Amniotic stem cell (primary cell): ENCODE measurements at regions not wholly inside any gene's neighbourhood (a gene's known extent, or its start where the extent isn't known, plus 50 kb on each side); places are given as distances from the start of the nearest gene placed in this dataset.

Experiments
- DNase-seq: peaks from one replicate; lab custom pipeline; 2025; lab: John Stamatoyannopoulos, UW

DNA sequence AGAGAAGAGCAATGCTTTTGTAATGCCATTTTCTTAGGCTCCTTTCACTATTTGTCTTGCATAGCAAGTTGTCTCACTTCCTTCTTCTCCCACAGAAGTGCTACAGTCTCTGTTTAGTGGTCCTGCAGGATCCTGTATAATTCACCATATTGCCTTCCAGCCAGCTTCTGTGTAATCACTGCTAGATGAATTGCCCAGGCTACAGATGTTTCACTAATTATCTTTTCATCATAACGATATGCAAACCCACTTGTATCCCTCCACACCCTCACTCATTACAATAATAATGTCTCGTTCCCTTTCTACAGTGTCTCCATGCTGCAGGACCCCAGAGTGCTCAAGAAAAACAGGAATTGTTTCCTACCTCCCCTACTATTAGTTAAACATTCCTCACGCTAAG, 402.9 kb downstream of the TBL1XR1 start:
- DNase-seq = no peak

DNA sequence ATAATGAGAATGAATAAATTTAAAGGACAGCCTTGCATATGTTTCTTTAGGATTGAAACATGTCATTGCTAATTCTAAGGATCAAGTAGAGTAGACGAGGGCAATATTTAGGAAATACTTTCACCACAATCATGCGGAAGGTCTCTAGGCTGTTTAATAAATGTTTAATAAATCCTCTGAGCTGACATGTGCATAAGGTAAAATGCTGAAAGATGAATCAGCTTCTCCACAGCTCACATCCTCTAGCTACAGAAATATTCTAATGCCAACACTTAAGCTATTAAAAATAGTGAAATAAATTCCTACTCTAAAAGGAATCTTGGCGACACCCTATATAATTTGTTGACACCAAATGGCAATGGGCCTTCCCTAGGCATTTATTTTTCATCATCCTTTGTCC, 407.3 kb downstream of the TBL1XR1 start:
- no peak for DNase-seq

DNA sequence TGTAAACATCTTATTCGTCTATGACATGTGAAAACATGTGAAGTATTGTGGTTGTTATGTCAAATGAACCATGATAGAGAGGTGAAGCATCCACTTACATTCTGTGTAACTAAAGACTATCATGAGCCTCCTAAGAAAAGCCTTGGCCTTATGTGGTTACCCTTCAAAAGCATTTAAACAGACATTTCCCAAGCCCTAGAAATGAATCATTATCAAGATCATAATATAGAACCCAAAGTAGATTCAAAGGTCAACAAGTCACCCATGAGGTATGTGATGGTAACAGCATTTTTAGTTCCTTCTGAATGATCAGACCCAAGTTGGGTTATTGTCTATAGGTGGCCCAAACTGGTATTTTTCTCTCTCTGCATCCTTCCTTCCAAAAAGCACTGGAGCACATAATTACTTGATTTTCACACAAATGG, 408.0 kb downstream of the TBL1XR1 start:
- DNase-seq = no peak

DNA sequence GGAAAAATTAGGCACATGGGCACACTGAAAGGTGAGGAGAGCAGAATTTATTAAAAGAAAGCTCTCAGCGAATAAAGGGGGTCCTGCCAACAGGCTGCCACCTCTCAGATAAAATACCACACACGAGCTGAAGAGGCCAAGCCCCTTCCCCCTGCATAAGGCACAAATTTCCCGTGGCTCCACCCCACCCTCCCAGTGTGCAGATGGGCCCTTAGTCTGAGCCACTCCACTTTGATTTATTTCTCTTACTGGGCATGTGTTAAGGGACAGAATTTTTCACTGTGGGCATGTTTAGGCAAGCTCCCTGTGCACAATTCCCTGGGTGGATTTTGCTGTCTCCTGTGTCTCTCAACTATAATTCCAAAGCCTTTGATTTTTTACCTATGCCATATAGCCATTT, 409.8 kb downstream of the TBL1XR1 start:
- DNase-seq = no peak

DNA sequence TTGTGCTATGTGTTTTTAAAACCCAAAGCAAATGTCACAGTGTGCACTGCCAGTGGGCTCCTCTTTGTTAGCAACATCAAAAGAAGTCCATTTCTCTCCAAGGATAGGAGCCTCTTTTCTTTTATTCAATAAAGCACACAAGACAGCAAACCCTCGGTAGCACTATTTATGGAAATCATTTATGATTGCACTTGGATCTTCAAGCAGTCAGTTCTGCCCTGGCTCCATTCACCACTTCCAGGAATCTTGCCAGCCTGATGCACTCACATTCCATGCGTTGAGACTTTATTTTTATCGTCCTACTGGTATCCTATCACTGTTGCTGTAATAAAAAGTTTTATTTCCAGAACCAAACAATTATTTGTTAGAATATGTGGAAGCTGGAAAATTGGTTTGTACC, 412.1 kb downstream of the TBL1XR1 start:
- no peak for DNase-seq

DNA sequence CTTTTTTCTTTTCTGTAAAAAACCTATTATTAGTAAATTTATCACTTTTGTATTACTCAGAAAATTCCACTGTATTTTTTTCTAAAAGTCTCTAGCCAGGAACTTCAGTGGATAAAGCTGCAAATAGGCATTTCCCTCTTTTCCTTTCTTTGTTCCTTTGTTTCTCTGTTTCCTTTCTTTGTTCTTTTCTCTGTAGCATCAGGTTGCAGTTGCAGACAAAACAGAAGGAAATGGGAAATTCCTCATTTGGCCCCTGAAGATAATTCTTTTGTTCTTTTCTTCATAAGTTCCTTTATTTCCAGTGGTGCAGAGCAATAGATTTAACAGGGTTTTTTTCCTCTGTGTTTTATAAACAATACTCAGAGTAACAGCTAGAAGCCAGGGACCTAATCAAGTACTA, 416.5 kb downstream of the TBL1XR1 start:
- DNase-seq = no peak

DNA sequence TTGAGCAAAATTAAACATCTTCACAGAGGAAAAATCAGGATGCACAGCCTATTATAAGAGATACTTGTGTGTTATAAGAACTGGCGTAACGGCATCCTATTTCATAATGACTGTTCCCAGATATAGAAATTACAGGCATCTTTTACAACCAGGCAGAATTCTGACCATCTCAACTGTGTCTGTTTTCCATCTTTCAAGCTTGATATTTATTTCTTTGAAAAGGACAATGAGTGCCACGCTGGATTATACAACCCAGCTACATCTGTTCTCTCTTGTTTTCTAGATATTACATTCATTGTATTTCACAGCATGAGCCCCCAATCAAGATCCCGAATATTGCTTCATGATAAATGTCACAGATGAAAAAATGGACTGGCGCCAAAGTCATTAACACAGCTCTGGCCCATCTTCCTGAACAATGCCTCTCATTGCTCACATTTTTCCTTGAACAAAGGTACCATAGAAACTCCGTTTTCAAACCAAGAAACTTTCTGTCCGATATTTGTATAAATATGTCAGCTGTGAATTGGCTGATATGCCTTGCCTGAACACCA, 420.6 kb downstream of the TBL1XR1 start:
- no peak for DNase-seq

DNA sequence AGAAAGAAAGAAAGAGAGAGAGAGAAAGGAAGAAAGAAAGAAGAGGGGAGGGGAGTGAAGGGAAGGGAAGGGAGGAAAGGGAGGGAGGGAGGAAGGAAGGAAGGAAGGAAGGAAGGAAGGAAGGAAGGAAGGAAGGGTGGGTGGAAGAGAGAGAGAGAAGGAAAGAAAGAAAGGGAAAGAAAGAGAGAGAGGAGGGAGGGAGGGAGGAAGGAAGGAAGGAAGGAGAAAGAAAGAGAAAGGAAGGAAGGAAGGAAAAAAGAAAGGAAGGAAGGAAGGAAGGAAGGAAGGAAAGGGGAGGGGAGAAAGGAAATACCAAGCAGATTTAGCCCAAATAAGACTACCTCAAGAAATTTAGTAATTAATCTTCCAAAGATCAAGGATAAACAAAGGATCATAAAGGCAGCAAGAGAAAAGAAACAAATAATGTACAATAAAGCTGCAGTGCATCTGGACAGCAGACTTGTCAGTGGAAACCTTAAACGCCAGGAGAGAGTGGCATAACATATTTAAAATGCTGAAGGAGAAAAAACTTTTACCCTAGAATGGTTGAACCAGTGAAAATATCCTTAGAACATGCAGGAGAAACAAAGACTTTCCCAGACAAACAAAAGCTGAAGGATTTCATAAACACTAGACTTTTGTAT, 427.6 kb downstream of the TBL1XR1 start:
- no peak for DNase-seq

DNA sequence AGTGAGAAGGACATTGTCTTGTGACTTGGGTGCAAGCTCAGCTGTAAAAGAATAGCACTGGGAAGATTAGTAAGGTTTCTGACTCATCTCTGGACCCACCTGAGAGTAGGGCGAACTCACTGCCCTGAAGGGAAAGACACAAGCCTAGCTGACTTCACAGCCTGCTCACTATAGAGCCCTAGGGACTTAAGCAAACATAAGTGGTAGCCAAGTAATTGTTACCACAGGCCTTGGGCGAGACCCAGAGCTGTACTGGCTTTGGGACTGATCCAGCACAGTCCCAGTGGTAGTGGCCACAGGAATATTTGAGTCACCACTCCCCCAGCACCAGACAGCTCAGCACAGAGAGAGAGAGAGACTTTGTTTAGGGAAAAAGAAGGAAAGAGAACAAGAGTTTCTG, 429.9 kb downstream of the TBL1XR1 start:
- DNase-seq = peak; percentile 60

DNA sequence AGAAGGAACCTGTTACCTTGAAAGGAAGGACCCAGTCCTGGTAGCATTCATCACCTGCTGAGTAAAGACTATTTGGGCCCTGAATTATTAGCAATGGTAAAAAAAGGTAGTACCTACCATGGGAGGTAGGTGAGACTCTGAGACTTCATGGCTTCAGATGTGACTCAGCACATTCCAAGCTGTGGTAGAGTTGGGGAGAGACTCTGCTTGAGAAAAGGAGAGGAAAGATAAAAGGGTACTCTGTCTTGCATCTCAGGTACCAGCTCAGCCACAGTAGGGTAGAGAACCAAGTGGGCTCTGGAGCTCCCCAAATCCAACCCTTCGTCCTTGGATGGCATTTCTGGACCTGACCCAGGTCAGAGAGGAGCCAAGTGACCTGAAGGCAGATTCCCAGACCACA, 430.4 kb downstream of the TBL1XR1 start:
- DNase-seq = no peak

DNA sequence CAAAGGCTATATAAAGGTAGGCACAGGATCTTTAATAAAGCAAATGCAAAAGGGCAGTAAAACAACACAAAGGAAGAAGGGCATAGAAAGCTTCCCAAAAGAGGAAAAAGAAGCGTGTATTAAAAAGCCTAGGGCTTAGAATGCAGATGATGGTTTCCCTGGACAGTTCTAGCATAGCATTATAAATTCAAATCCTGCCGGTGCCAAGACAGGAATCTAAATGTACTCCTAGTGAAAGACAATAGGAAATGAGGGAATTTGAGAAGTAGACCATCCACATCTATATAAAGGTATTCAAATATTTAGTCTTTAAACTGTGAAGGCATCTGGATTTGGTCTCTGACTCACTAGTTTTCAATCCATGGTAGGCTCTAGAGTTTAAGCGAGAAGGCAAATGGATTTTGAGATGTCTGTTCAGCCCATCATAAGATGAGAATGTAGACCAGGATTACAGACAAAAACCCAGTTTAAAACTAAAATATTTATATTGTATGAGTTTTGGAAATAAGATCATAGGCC, 431.8 kb downstream of the TBL1XR1 start:
- DNase-seq = no peak

DNA sequence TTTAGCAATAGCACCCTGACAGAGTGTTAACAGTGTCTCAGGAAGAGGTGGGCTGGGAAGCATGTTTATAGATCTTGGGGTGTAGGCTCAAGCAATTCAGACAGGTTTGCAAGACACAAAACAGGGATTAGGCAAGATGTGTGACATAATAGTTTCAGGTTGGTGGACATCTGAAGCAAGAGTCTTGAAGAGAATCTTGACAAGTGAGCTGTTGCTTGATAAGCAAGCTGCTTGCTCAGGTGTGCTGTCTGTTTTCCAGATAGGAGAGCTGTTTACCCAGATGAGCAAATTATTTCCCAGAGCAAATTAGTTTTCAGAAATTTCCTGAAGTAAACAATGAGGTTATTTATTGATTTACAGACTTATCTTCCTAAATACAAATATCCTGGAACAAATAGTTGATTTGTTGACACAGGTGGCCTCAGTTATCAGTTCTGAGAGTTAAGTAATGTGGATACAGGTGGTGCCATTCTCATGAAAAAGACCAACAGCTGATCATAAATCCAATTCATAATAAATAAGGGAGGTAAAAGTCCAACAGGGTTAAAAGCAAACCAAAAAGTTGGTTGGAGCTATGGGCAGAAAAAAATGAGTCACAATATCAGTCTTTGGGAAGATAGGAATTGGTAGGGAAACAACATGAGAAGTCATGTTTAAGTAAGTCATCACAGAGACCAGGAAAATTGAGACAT, 437.3 kb downstream of the TBL1XR1 start:
- no peak for DNase-seq

DNA sequence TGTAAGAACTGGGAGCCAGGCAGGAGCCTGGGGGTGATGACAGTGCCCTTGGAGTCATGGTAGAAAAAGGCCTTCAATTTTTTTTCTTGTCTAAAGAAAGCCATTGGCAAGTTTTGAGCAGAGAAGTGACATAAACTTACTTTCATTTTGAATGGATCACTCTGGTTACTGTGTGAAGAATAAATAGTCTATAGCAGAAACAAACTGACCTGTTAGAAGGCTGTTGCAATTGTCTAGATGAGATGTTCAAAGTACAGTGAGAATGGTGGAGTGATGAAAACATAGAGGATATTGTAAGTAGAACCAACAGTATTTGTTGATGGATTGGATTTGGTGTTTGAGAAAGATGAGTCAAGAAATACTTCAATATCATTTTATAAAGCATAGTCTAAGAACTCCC, 439.9 kb downstream of the TBL1XR1 start:
- no peak for DNase-seq

DNA sequence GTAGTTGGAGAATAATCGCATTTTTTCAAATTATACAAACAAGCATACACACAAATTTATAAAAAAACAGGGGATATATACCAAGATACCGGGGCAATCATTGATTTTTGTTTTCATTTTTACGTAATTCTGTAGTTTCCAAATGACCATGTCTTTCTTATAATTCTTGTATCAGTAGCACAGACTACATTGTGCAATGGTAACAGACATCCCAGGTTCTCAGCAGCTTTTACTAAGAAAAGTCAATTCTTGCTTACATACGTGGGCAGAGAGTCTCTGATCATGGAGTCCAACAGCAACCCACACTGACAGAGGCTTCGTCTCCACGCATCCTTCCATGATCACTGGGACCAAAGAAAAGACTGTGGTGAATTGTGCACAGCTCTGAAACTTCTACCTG, 441.3 kb downstream of the TBL1XR1 start:
- no peak for DNase-seq

DNA sequence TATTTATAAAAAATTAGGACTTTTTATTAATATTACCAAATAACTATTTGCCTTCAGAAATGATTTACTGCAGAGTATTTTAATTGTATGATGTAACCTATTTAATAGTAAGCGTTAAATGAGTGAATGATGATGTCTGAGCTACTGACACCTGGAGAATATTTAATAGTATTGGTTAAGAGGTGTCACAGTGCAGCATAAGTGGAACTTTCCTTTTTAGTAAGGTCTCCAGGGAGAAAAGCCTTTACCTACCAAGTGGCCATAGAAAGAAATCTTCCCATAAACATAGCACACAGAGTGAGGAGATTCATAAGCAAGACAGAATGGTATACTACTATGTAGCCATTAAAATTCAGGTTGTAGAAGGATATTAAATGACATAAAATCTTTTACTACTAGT, 441.7 kb downstream of the TBL1XR1 start:
- DNase-seq = no peak

DNA sequence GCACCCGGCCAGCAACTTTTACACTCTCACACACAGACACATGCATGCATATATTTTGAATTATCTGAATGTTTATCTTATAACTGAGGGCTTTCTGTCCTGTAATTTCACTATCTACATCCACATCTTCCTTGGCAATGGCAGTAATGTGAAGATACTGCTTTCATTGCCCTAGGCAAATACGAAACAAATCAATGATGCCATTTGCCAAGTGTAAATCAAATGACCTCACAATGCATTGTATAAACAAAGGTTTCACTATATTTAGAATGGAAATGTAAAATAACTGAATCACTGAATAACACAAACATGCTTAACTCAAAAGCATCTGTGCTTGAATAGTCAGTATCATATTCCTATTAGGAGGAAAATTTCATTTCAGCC, 455.6 kb downstream of the TBL1XR1 start:
- DNase-seq = no peak

DNA sequence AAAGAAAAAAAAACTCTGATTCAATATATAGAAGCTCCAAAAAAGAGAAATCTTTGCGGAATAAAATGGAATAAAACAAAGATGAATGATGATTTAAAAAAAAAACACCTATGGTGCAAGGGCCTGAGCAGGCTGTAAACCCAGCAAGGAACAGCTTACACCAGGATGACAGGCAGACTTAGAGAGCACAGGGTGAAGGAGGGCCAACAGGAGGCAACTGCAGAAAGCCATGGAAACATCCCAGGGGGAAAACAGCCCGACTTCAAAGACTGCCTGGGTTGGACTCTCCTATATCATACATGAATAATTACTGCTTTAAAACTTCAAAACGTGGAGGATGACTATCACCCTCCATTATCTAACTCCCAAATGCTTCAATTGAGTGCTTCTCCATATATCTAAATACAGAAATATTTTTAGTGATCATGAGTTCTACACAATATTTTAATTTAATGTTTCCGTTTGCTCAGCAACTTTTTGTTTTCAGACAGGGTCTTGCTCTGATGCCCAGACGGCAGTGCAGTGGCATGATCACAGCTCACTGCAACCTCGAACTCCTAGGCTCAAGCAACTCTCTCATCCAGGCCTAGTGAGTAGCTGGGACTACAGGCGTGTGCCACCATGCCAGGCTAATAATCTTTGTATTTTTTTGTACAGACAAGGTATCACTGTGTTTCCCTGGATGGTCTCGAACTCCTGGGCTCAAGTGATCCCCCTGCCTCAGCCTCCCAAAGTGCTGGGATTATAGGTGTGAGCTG, 456.2 kb downstream of the TBL1XR1 start:
- DNase-seq = no peak

DNA sequence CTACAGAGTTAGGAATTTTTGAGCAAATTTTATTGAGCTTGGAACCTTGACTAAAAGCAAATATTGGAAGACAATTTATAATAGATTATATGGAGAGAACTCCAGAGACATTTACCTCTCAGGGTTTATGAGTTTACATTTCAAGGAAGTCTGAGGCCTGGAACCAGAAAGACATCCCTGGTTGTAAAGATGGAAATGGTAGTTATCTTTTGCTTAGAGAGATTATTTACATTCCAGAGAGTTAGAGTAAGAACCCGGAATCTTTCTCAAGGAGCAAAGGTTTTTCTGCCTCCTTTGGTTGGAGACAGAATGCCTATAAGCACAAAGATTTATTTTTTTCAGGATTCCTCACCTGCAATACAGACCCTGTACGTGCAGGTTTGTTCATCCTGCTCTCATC, 458.1 kb downstream of the TBL1XR1 start:
- DNase-seq = no peak

DNA sequence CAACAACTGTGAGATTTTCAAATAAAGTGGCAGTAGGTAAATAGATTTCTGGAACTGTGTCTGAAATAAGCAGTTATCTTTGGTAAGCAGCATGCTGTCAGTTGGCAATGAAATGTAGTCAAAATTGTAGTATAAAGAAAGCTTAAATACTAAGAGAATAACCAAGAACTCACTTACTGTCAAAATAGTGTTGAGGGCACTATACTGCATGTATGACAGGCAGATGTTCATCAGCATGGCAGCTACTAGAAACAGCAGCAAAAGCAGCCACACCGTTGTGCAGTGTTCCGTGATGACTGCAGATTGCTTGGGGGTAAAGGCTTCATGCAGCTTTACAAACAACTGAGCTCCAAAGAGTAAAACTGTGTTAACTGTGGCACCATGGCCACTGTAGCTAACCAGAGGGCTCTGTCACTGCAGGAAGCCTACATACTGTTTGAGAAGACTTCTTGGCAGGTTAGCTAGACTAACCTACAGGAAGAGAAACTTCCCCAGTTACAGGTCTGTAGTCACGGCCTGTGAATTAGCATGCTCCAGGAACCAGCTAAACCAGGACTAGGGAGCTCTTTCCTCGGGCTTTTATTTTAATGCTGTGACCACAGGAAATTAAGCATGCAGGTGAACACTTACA, 459.7 kb downstream of the TBL1XR1 start:
- no peak for DNase-seq

DNA sequence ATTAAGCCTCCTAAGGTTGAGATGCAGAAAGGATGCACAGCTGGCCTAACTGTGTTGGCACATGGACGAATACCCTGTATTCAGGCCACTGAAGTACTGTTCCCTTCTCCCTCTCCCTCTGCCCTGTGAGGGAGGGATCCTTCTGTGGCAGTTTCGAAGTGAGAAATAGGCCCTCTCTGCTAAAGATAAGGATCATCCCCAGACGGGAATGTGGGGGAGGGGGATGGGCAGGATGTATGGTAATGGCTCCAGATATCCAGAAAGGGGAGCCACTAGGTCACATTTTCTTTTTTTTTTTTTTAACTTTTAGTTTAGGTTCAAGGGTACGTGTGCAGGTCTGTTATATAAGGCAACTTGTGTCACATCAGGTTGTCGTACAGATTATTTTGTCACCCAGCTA, 463.1 kb downstream of the TBL1XR1 start:
- no peak for DNase-seq

DNA sequence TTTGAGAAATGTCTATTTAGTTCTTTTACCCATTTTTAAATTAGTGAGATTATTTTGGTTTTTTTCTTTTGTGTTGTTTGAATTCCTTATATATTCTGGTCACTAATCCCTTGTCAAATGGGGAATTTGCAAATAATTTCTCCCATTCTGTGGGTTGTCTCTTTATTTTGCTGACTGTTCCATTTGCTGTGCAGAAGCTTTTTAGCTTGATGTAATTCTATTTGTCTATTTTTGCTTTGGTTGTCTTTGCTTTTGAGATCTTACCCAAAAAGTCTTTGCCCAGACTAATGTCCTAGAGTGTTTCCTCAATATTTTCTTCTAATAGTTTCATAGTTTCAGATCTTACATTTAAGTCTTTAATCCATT, 472.9 kb downstream of the TBL1XR1 start:
- DNase-seq = no peak

DNA sequence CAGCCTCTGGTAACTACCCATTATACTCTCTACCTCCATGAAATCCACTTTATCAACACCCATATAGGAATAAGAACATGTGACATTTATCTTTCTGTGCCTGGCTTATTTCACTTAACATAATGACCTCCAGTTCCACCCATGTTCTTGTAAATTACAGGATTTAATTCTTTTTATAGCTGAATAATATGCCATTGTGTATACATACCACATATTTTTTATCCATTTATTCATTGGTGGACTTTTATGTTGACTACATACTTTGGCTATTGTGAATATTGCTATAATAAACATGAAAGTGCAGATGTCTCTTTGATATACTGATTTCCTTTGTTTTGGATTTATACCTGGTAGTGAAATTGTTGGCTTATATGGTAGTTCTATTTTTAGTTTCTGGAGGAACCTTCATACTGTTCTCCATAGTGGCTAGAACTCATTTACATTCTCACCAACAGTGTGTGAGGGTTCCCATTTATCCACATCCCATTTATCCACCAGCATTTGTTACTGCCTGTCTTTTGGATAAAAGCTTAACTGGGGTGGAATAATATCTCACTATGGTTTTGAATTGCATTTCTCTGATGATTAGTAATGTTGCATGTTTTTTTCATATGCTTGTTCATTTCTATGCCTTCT, 473.4 kb downstream of the TBL1XR1 start:
- DNase-seq = no peak
